ENCODE measurements at regions not wholly inside any gene's neighbourhood (a gene's known extent, or its start where the extent isn't known, plus 50 kb on each side); places are given as distances from the start of the nearest gene placed in this dataset.

- TF ChIP-seq POLR2A (IDR thresholded peaks at IDR 0.05; ENCODE audit: low read length): no peak
- TF ChIP-seq GATA1 (IDR thresholded peaks at IDR 0.05; ENCODE audit: low read depth, low read length): no peak
Measured at GRCh38 chr11:70790671-70791300, 392.5 kb downstream of the CTTN start.

All from erythroblast (primary cell).